Karpas-422 (cell line): ENCODE measurements at regions not wholly inside any gene's neighbourhood (a gene's known extent, or its start where the extent isn't known, plus 50 kb on each side); places are given as distances from the start of the nearest gene placed in this dataset.

Experiments
- DNase-seq: peaks from one replicate; pipeline ENCODE4 v3.0.0-alpha.2; 2015
- H2AFZ ChIP-seq: fragments of 200-600 bp; sonication (generic); 2 replicates; pipeline ENCODE4 v1.6.1; 2014; ENCODE audit warnings: antibody characterized with exemption, low read length, mixed read lengths
- H3K27ac ChIP-seq: fragments of 200-600 bp; sonication (generic); 2 replicates; pipeline ENCODE4 v1.5.1; 2014; ENCODE audit warnings: mild to moderate bottlenecking, low read length, moderate library complexity
- H3K27me3 ChIP-seq: fragments of 200-600 bp; sonication (generic); 2 replicates; pipeline ENCODE4 v1.6.1; 2014; ENCODE audit warnings: low read length, mixed read lengths
- H3K36me3 ChIP-seq: fragments of 200-600 bp; sonication (generic); 2 replicates; pipeline ENCODE4 v1.6.1; 2014; ENCODE audit warnings: low read length, mixed read lengths; ENCODE audit not compliant: insufficient read depth
- H3K4me1 ChIP-seq: fragments of 200-600 bp; sonication (generic); 2 replicates; pipeline ENCODE4 v1.6.1; 2014; ENCODE audit warnings: mild to moderate bottlenecking, low read length, mixed read lengths
- H3K4me2 ChIP-seq: fragments of 200-600 bp; sonication (generic); 2 replicates; pipeline ENCODE4 v1.6.1; 2014; ENCODE audit warnings: low read length, low read depth, mild to moderate bottlenecking; ENCODE audit not compliant: poor library complexity, severe bottlenecking
- H3K4me3 ChIP-seq: fragments of 200-600 bp; sonication (generic); 2 replicates; pipeline ENCODE4 v1.5.1; 2014; ENCODE audit warnings: mild to moderate bottlenecking, antibody characterized with exemption, low read length, mixed read lengths
- H3K79me2 ChIP-seq: fragments of 200-600 bp; sonication (generic); 2 replicates; pipeline ENCODE4 v1.6.1; 2014; ENCODE audit warnings: mild to moderate bottlenecking, low read length, mixed read lengths
- H3K9ac ChIP-seq: fragments of 200-600 bp; sonication (generic); 2 replicates; pipeline ENCODE4 v1.6.0; 2014; ENCODE audit warnings: low read length
- H3K9me2 ChIP-seq: fragments of 200-600 bp; sonication (generic), shearing (Covaris generic); replicated peaks from 2 replicates; pipeline ENCODE4 v1.6.0; 2014; ENCODE audit warnings: mild to moderate bottlenecking, low read length, moderate library complexity; ENCODE audit not compliant: insufficient read depth
- H3K9me3 ChIP-seq: fragments of 300-700, 200-600 bp; sonication (generic); 2 replicates; pipeline ENCODE4 v1.6.1; 2014; ENCODE audit warnings: low read length, mixed read lengths
- H4K20me1 ChIP-seq: fragments of 200-600 bp; sonication (generic); 2 replicates; pipeline ENCODE4 v1.6.1; 2014; ENCODE audit warnings: mild to moderate bottlenecking, antibody characterized with exemption, low read length, low read depth; ENCODE audit not compliant: insufficient read depth

DNA sequence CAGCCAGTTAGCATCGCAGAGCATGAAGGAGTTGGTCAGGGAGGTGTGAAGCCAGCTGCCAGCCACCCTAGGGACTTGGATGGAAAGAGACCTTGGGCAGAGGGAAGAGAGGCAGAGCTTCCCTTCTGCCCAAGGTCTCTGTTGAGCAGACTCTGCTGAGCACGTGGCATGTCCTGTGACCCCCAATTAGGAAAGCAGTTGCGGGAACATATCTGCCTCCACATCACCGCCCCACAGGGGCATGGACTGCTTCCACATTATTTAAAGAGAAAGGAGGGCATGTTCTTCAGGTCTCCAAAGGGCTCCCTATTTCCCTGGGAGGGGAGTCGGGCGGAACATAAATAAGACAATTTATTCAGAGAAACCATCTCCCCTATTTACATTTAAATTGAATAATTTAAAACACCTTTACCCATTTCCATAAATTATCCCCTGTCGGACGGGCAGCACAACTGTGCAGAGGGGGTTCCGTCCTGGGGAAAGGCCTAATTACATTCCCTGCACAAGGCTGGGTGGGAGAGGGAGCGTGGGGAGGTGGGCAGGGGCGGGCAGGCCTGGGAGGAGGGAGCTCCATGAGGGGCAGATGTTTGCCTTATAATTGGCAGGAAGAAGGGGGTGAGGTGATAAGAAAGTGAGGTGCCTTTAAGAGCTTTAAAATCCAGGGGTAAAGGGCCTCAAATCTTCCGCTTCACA lies 88.8 kb upstream of the THY1 start:
- Histone ChIP-seq H3K4me3 (no peak overlapping the region), H3K9ac (no peak overlapping the region), H3K4me1 (peaks cover 20% of the 10 kb centered on the region), H3K4me2 (no peak overlapping the region), H3K27ac (no peak overlapping the region), H4K20me1 (no peaks in the 10 kb centered on the region), H3K79me2 (no peaks in the 10 kb centered on the region), H2AFZ (no peak overlapping the region), H3K9me3 (no peaks in the 10 kb centered on the region), H3K27me3 (no peaks in the 10 kb centered on the region), H3K9me2 (no peaks in the 10 kb centered on the region), H3K36me3 (no peaks in the 10 kb centered on the region)
- DNase-seq, result no peak

DNA sequence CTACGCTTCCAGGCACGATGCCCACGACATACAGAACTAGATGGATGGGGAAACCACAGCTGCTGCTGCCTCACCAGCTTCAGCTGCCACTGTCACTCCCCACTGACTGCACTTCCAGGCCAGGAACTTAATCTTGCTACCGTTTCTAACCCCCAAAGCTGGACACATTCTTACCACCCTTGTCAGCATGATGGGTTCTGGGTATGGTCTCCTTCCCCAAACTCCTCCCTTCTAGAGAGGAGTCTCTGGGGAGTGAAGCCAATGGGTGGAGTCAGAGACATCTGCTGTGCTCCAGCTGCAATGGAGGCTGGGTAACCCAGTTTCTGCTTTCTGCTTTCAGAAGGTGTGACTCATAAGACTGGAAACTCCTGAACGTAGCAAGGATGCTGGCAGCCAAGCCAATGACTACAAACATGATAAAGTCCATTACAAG lies 87.0 kb upstream of the THY1 start:
- no peak overlapping the region for H2AFZ ChIP-seq
- no peaks in the 10 kb centered on the region for H4K20me1 ChIP-seq
- H3K27me3 ChIP-seq, result no peaks in the 10 kb centered on the region
- no peaks in the 10 kb centered on the region for H3K36me3 ChIP-seq
- H3K9me2 ChIP-seq, result no peaks in the 10 kb centered on the region
- no peak overlapping the region for H3K9ac ChIP-seq
- peaks cover 20% of the 10 kb centered on the region for H3K4me1 ChIP-seq
- DNase-seq, result peak; percentile 76
- H3K9me3 ChIP-seq, result no peaks in the 10 kb centered on the region
- H3K4me3 ChIP-seq, result no peak overlapping the region
- no peak overlapping the region for H3K27ac ChIP-seq
- H3K4me2 ChIP-seq, result no peak overlapping the region
- no peaks in the 10 kb centered on the region for H3K79me2 ChIP-seq

DNA sequence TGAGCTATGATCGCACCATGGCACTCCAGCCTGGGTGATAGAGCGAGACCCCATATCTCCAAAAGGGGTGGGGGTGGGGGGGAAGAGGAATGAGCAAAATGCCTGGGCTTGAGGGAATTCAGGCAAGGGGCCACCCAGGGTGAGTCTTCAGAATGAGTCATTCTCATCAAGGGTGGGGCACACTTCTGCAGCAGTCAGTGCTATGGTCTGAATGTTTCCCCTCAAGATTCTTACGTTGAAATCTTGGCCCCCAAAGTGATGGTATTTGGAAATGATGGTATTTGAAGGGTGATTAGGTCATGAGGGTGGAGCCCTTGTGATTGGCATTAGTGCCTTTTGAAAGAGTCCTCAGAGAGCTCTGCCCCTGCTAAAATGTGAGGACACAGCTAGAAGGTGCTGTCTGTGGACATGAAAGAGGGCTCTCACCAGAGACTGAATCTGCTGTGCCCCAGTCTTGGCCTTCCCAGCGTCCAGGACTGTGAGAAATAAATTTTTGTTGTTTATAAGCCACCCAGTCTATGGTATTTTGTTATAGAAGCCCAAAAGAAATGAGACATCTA lies 86.4 kb upstream of the THY1 start:
- H3K79me2 ChIP-seq, result no peaks in the 10 kb centered on the region
- H3K4me2 ChIP-seq, result no peak overlapping the region
- no peak for DNase-seq
- no peak overlapping the region for H3K4me3 ChIP-seq
- no peaks in the 10 kb centered on the region for H3K9me3 ChIP-seq
- peaks cover 20% of the 10 kb centered on the region for H3K4me1 ChIP-seq
- H3K36me3 ChIP-seq, result no peaks in the 10 kb centered on the region
- H3K9me2 ChIP-seq, result no peaks in the 10 kb centered on the region
- H3K27ac ChIP-seq, result no peak overlapping the region
- H3K9ac ChIP-seq, result no peak overlapping the region
- H4K20me1 ChIP-seq, result no peaks in the 10 kb centered on the region
- no peak overlapping the region for H2AFZ ChIP-seq
- H3K27me3 ChIP-seq, result no peaks in the 10 kb centered on the region

DNA sequence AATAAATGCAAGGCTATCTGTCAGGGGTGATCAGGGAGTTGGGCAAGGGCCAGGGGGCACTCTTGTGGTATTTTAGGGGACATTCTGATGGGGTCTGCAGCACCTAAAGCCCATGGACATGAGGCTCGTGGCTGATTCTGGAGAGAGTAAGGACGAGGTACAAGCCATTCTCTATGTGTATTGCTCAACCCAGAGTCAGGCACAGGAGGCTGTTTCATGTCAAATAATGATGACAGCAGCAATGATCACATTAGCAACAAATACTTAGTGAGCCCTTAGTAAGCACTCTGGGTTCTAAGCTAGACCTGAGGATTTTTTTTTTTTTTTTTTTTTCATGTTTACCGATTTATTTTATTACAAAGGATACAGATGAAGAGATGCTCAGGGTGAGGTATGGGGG lies 83.5 kb upstream of the THY1 start:
- Histone ChIP-seq H3K79me2 (no peaks in the 10 kb centered on the region), H3K9me3 (no peaks in the 10 kb centered on the region), H3K4me2 (no peak overlapping the region)

DNA sequence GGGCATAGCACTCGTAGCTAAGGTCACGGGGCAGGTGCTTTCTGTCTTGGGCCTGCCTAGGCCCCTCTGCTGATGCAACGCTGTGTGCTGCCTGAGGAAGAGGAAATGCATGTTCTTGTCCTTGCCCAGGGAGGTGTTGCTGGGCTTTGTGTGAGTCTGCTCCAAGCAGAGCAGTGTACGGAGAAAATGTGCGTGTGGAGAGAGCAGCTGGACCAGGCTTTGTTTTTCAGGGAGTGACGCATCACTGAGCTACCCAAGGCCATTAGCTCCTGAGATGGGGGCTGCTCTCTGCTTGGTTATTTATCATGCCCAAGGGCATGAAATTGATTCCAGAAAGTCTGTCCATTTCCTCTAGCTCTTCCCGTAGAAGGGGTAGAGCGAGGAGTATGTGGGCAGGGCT lies 82.9 kb upstream of the THY1 start:
- Histone ChIP-seq H3K36me3 (no peaks in the 10 kb centered on the region), H3K9ac (no peak overlapping the region), H3K9me2 (no peaks in the 10 kb centered on the region), H3K27ac (no peak overlapping the region), H4K20me1 (no peaks in the 10 kb centered on the region), H3K9me3 (no peaks in the 10 kb centered on the region), H3K27me3 (no peaks in the 10 kb centered on the region), H2AFZ (no peak overlapping the region), H3K79me2 (no peaks in the 10 kb centered on the region), H3K4me1 (peaks cover 9% of the 10 kb centered on the region), H3K4me3 (no peak overlapping the region), H3K4me2 (no peak overlapping the region)
- DNase-seq, result no peak

More for the DNA sequence above, 83.5 kb upstream of the THY1 start:
- no peaks in the 10 kb centered on the region for H3K27me3 ChIP-seq
- H2AFZ ChIP-seq, result no peak overlapping the region
- H3K9me2 ChIP-seq, result no peaks in the 10 kb centered on the region
- H3K9ac ChIP-seq, result no peak overlapping the region
- no peak overlapping the region for H3K4me3 ChIP-seq
- no peak overlapping the region for H3K27ac ChIP-seq
- H3K36me3 ChIP-seq, result no peaks in the 10 kb centered on the region
- DNase-seq, result no peak
- no peaks in the 10 kb centered on the region for H4K20me1 ChIP-seq
- peaks cover 9% of the 10 kb centered on the region for H3K4me1 ChIP-seq

DNA sequence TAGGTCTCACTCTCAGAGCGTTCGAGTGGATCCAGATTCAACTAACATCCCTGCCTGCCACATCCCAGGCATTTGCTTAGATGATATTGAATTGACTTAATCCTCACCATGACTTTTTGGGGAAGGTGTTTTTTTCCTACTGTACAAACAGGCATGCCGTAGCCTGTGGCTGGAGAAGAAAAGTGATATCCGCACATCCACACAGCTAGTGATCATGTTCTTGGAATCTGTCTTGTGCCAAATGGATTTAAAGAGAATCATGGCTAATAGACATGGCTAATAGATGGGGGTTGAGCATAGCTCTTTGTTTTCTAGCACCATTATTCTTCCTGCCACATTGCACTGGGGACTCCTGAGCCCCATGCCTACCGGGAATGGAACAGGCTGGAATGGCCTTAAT lies 82.1 kb upstream of the THY1 start:
- Histone ChIP-seq H3K36me3 (no peaks in the 10 kb centered on the region), H3K27me3 (no peaks in the 10 kb centered on the region), H3K9me2 (no peaks in the 10 kb centered on the region), H4K20me1 (no peaks in the 10 kb centered on the region), H3K4me3 (no peak overlapping the region), H3K4me2 (no peak overlapping the region), H3K9me3 (no peaks in the 10 kb centered on the region), H2AFZ (no peak overlapping the region), H3K4me1 (peaks cover 6% of the 10 kb centered on the region), H3K27ac (no peak overlapping the region), H3K9ac (no peak overlapping the region), H3K79me2 (no peaks in the 10 kb centered on the region)
- no peak for DNase-seq

DNA sequence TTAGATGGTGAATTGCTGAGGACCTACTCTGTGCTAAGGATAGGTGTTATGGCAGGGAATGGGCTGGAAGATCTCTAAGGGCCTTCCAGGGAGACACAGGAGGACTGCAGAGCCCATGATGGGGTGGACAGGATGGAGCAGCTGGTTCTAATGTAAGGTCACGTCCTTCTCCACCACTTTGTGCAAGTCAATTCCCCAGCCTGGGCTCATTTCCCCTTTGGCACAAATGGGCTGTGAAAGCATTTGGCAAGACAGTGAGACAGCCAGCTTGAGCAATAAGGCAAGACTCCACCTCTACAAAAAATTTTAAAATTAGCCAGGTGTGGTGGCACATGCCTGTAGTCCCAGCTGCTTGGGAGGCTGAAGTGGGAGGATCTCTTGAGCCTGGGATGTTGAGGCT lies 81.4 kb upstream of the THY1 start:
- Histone ChIP-seq H3K36me3 (no peaks in the 10 kb centered on the region), H3K4me3 (no peak overlapping the region), H2AFZ (no peak overlapping the region), H4K20me1 (no peaks in the 10 kb centered on the region), H3K9me2 (no peaks in the 10 kb centered on the region), H3K27me3 (no peaks in the 10 kb centered on the region), H3K27ac (no peak overlapping the region), H3K4me1 (no peaks in the 10 kb centered on the region), H3K79me2 (no peaks in the 10 kb centered on the region), H3K9ac (no peak overlapping the region), H3K4me2 (no peak overlapping the region), H3K9me3 (no peaks in the 10 kb centered on the region)
- DNase-seq, result no peak

DNA sequence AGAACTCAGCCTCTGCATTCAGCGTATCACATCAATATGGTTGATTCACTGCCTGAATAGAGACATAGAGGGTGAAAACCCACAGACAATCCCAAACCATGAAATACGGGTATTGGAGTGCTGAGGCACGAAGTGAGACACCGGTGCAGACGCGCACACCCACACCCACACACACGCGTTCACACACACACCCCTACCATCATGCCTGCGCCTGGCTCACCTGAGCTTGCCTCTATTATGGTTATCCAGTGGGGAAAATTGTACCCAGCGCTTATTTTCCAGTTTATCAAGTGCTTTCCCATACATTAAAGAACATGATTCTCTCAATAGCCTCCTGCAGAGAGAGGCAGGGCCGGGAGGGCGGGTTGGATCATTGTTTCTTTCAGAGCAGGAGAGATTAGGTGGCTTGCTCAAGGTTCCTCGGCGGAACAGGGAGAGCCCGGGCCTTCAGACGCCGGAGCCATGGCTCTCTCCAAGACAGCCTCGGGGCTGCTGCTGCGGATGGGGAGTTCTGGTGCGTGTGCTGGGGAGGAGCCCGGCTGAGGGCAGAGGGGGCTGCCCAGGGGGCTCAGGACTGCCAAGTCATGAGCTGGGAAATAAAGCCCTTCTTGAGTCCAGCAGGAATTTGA lies 78.9 kb upstream of the THY1 start:
- H3K27ac ChIP-seq, result no peak overlapping the region
- H3K9ac ChIP-seq, result no peak overlapping the region
- H3K9me3 ChIP-seq, result no peaks in the 10 kb centered on the region
- no peaks in the 10 kb centered on the region for H4K20me1 ChIP-seq
- no peak overlapping the region for H3K4me3 ChIP-seq
- no peak overlapping the region for H2AFZ ChIP-seq
- no peaks in the 10 kb centered on the region for H3K79me2 ChIP-seq
- no peaks in the 10 kb centered on the region for H3K27me3 ChIP-seq
- DNase-seq, result no peak
- H3K9me2 ChIP-seq, result no peaks in the 10 kb centered on the region
- no peaks in the 10 kb centered on the region for H3K36me3 ChIP-seq
- no peaks in the 10 kb centered on the region for H3K4me1 ChIP-seq
- no peak overlapping the region for H3K4me2 ChIP-seq
